ENCODE measurements at regions not wholly inside any gene's neighbourhood (a gene's known extent, or its start where the extent isn't known, plus 50 kb on each side); places are given as distances from the start of the nearest gene placed in this dataset.

DNA sequence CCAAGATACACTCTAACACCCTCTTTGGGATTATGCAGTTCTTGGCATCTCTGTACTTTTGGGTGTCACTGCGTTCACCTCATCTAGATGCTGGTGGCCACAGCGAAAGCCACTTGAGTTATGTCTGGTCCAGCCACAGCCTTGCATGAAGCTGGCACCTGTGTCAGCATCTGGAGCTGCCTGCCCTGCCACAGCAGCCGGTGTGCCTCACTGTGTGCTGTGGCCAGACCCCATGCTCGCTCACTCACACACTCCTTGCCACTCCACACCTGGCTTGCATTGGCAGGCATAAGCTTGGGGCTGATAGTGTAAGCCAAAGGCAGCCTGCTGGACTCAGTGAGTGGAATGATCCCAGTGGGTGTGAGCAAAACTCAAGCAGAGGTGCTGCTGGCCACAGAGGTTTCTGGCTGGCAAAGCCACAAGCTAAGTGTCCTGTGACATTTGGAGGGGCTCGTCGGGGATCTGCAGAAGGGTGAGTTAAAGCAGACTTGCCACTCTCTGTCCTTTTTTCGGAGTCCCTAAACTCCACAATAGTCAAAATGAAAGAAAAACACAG lies 442.7 kb upstream of the CDH8 start:
- ATAC-seq (ENCODE audit: low FRiP score) (no peak), DNase-seq (ENCODE audit: low spot score) (no peak)
- TF ChIP-seq, protein P1, sequence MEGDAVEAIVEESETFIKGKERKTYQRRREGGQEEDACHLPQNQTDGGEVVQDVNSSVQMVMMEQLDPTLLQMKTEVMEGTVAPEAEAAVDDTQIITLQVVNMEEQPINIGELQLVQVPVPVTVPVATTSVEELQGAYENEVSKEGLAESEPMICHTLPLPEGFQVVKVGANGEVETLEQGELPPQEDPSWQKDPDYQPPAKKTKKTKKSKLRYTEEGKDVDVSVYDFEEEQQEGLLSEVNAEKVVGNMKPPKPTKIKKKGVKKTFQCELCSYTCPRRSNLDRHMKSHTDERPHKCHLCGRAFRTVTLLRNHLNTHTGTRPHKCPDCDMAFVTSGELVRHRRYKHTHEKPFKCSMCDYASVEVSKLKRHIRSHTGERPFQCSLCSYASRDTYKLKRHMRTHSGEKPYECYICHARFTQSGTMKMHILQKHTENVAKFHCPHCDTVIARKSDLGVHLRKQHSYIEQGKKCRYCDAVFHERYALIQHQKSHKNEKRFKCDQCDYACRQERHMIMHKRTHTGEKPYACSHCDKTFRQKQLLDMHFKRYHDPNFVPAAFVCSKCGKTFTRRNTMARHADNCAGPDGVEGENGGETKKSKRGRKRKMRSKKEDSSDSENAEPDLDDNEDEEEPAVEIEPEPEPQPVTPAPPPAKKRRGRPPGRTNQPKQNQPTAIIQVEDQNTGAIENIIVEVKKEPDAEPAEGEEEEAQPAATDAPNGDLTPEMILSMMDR (IDR thresholded peaks at IDR 0.05): no peak

DNA sequence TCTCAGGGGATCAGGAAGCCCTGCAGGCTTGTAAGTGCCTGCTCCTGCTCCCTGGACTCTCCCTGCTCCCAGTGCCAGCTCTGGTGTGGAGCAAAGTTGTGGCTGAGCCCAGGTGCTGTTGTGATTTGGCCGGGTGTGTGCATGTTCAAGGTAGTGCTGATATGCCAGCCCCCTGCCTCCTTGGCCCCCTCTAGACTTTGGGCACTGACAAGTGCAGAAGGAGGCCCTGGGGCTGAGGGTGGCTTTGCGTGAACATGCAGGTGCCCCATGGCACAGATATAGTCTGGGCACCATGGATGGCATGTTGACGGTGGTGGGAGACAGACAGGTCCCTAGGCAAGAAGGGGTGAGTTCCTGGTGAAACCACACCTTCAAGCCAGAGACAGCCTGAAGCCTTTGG lies 441.6 kb upstream of the CDH8 start:
- TF ChIP-seq, protein P1 (IDR thresholded peaks at IDR 0.05): no peak
- no peak for DNase-seq (ENCODE audit: low spot score)
- ATAC-seq (ENCODE audit: low FRiP score): no peak

DNA sequence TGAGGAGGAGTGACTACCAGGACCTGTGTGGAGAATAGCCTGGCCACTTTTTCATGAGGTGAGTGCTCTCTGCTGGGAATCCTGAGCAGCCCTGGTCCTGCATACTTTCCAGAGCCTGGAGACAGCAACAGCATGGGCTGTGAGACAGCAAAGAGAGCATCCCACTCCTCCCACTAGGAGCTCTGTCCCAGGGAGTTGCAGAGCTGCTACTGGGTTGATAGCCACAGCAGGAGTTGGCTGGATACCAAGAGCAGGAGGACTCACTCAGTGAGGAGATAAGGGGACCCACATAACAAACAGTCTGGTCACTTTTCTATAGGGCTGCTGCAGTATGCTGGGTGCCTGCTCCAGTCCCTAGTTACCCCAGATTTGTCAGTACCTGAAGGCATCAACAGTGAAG lies 439.3 kb upstream of the CDH8 start:
- DNase-seq (ENCODE audit: low spot score) (no peak), ATAC-seq (ENCODE audit: low FRiP score) (no peak)
- TF ChIP-seq, protein P1 (IDR thresholded peaks at IDR 0.05): no peak

DNA sequence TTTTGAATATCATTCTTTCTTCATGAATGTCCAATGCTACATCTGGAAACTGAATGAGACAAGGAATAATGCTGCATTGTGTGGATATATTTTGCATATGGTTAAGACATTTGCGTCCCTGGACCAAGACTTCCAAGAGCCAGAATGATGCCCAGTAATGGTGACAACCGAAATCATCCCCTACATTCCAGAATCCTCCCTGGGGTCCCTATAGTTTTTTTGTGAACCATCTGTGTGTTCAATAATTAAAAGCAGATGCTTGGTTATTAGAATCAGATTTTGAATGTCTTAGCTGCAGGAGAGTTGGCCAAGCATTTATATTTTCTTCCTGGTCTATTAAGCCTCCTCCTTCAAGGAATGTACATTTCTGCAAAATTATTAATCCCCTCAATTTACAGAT lies 426.7 kb upstream of the CDH8 start:
- ATAC-seq (ENCODE audit: low FRiP score) (no peak), DNase-seq (ENCODE audit: low spot score) (no peak)
- TF ChIP-seq, protein P1 (IDR thresholded peaks at IDR 0.05): no peak

DNA sequence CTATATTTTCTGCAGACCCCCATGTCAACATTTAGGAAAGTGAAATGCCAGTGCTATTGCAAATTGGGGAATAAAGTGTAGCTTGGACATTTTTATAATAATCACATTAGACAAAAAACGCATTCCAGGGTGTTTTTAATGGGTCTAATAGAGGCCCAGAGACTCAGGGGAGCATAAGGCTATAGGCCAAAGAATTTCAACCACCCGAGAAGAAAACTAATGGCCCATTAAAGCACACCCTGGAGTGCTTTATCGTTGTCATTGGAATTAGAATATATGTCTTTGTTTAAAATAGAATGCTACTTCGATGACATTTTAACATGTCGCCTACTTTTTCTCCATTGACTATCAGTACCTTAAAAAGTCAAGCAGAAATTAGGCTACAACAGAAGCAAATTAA lies 414.1 kb upstream of the CDH8 start:
- no peak for DNase-seq (ENCODE audit: low spot score)
- ATAC-seq (ENCODE audit: low FRiP score): no peak
- TF ChIP-seq, protein P1 (IDR thresholded peaks at IDR 0.05): no peak

DNA sequence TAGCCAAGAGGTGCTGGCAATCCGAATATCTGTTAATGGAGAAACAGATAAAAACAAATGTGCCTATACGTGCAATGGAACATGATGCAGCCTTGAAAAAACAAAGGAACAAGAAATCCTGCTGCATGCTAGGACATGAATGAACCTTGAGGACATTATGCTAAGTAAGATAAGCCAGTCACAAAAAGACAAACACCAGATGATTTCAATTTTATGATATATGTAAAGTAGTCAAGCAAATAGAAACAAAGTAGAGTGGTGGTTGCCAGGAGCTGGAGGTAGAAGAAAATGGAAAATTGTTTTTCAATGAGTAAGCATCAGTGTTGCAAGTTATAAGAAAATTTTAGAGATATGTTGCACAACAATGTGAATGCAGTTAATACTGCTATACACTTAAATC lies 409.7 kb upstream of the CDH8 start:
- no peak for ATAC-seq (ENCODE audit: low FRiP score)
- TF ChIP-seq, protein P1 (IDR thresholded peaks at IDR 0.05): no peak
- no peak for DNase-seq (ENCODE audit: low spot score)

DNA sequence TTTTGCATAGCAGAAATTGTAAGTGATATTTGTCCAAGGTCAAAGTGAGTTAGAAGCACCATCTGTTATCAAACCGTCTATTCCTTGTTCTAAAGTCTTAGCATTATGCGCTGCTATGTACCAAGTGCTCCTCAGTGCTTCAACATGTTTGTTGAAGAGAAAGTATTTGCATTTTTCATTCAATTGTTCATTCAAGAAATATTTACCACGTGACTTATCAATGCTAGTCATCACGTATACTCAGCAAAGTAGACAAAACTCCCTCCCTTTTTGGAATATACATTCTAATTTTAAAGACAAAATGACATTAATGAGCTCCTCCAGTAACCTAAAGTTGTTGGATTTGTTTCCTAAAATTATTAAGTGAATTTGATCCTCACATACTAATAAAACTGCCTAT lies 388.0 kb upstream of the CDH8 start:
- TF ChIP-seq, protein P1 (IDR thresholded peaks at IDR 0.05): no peak
- no peak for ATAC-seq (ENCODE audit: low FRiP score)

More for the DNA sequence above, 388.0 kb upstream of the CDH8 start:
- DNase-seq (ENCODE audit: low spot score): no peak

Measured in omental fat pad (tissue), 3 donors.